Mesendoderm (in vitro differentiated cells): ENCODE measurements at regions not wholly inside any gene's neighbourhood (a gene's known extent, or its start where the extent isn't known, plus 50 kb on each side); places are given as distances from the start of the nearest gene placed in this dataset.
"Not testable (repeated sequence)": the region's sequence is repeated elsewhere in the genome, so short reads cannot be mapped to it uniquely, and the experiment has no call there.

Experiments used
- DNase-seq: peaks from one replicate; pipeline ENCODE4 v3.0.0; 2013
- H2AK5ac ChIP-seq: 2 replicates; pipeline ENCODE4 v1.6.1; 2013; ENCODE audit warnings: low read length, inconsistent platforms
- H2BK120ac ChIP-seq: 2 replicates; pipeline ENCODE4 v1.6.1; 2013; ENCODE audit warnings: low read depth, mild to moderate bottlenecking, low read length, moderate library complexity, mixed read lengths
- H2BK15ac ChIP-seq: replicated peaks from 2 replicates; pipeline ENCODE4 v1.6.1; 2013; ENCODE audit warnings: low read depth, mild to moderate bottlenecking, moderate library complexity
- H2BK5ac ChIP-seq: 2 replicates; pipeline ENCODE4 v1.6.1; 2013; ENCODE audit warnings: low read length, inconsistent platforms
- H3K18ac ChIP-seq: 2 replicates; pipeline ENCODE4 v1.6.1; 2013; ENCODE audit warnings: mild to moderate bottlenecking, low read length, mixed read lengths
- H3K23ac ChIP-seq: one replicate; pipeline ENCODE4 v1.6.1; 2013; ENCODE audit warnings: low read length
- H3K27ac ChIP-seq: 2 replicates; pipeline ENCODE4 v1.5.1; 2013; ENCODE audit warnings: low read depth, mild to moderate bottlenecking, inconsistent platforms, low read length, moderate library complexity
- H3K27me3 ChIP-seq: 2 replicates; pipeline ENCODE4 v1.6.1; 2013; ENCODE audit warnings: low read length, control low read depth, mild to moderate bottlenecking, inconsistent platforms; ENCODE audit not compliant: insufficient read depth, poor library complexity
- H3K36me3 ChIP-seq: 2 replicates; pipeline ENCODE4 v1.6.1; 2013; ENCODE audit warnings: low read length, inconsistent platforms; ENCODE audit not compliant: control insufficient read depth, insufficient read depth
- H3K4ac ChIP-seq: one replicate; pipeline ENCODE4 v1.6.1; 2013; ENCODE audit warnings: low read depth, mild to moderate bottlenecking, low read length, moderate library complexity
- H3K4me1 ChIP-seq: 2 replicates; pipeline ENCODE4 v1.6.1; 2013; ENCODE audit warnings: low read depth, low read length, inconsistent platforms; ENCODE audit not compliant: control insufficient read depth
- H3K4me2 ChIP-seq: 2 replicates; pipeline ENCODE4 v1.6.1; 2013; ENCODE audit warnings: low read length
- H3K4me3 ChIP-seq: 2 replicates; pipeline ENCODE4 v1.5.1; 2013; ENCODE audit warnings: mild to moderate bottlenecking, low read length
- H3K56ac ChIP-seq: one replicate; pipeline ENCODE4 v1.6.1; 2013; ENCODE audit warnings: low read length
- H3K79me1 ChIP-seq: 2 replicates; pipeline ENCODE4 v1.6.1; 2013; ENCODE audit warnings: low read length, inconsistent platforms
- H3K79me2 ChIP-seq: 2 replicates; pipeline ENCODE4 v1.6.1; 2013; ENCODE audit warnings: mild to moderate bottlenecking, low read length; ENCODE audit not compliant: control insufficient read depth, insufficient read depth
- H3K9ac ChIP-seq: 2 replicates; pipeline ENCODE4 v1.6.1; 2013; ENCODE audit warnings: low read length, inconsistent platforms
- H4K5ac ChIP-seq: one replicate; pipeline ENCODE4 v1.6.1; 2013; ENCODE audit warnings: low read length
- H4K8ac ChIP-seq: one replicate; pipeline ENCODE4 v1.6.1; 2013; ENCODE audit warnings: low read depth, mild to moderate bottlenecking, control low read depth, low read length, moderate library complexity
- WGBS: extraction: QIAGEN DNeasy Blood & Tissue Kit; methylation state at CpG from one replicate; pipeline ENCODE4 v1.1.7; 2013; ENCODE audit warnings: low lambda C conversion rate, missing lambda C conversion rate; ENCODE audit not compliant: insufficient coverage; ENCODE audit errors: extremely low coverage; 5-methylcytosine and 5-hydroxymethylcytosine counted together

- Histone ChIP-seq H4K5ac (no peak overlapping the region), H3K9ac (peak overlapping the region; percentile 31), H3K4me1 (no peaks in the 10 kb centered on the region), H2BK15ac (no peak overlapping the region), H2AK5ac (no peak overlapping the region), H2BK5ac (no peak overlapping the region), H3K23ac (no peak overlapping the region), H3K4me2 (no peak overlapping the region), H3K79me1 (no peaks in the 10 kb centered on the region), H3K36me3 (no peaks in the 10 kb centered on the region), H3K79me2 (no peaks in the 10 kb centered on the region), H3K56ac (peak overlapping the region; percentile 44), H2BK120ac (no peak overlapping the region), H3K27me3 (no peaks in the 10 kb centered on the region), H3K18ac (no peak overlapping the region), H3K4me3 (no peak overlapping the region), H4K8ac (no peak overlapping the region), H3K4ac (no peak overlapping the region), H3K27ac (no peak overlapping the region)
- WGBS: no CpG with 5 or more reads among the region's 52 CpGs
- DNase-seq: peak; percentile 66
Measured at GRCh38 chr6:28615955-28616747, 90.5 kb downstream of the GPX5 start.

DNA sequence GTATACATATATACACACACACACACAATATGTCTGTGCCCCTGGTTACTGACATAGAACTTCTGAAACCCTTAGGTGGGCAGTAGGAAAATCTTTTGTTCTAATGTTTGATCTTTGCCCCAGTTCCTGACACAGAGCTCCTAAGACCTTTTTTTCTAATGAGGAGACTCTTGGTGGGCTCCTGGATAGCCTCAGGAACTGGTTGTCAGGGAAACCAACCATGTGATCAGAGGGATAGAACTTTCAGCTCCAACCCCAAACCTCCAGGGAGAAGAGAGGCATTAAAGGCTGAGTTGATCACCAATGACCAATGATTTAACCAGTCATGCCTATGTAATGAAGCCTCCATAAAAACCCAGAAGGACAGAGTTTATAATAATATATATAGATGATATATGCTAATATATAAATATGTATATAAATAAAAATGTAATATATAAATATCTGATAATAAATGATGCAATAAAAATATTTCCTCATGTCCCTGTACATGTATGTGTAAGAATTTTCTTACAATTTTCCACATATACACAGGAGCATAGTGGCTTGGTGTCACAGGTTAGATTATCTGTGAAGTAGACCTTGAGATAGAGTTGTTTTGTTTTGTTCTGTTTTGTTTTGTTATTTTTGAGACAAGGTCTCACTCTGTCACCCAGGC lies 93.3 kb downstream of the GPX5 start:
- H4K5ac ChIP-seq: no peak overlapping the region
- H2BK5ac ChIP-seq: no peak overlapping the region
- no peaks in the 10 kb centered on the region for H3K79me2 ChIP-seq
- H3K36me3 ChIP-seq: no peaks in the 10 kb centered on the region
- H3K27me3 ChIP-seq: no peaks in the 10 kb centered on the region
- H3K56ac ChIP-seq: no peak overlapping the region
- no peaks in the 10 kb centered on the region for H3K4me1 ChIP-seq
- H3K18ac ChIP-seq: no peak overlapping the region
- H3K23ac ChIP-seq: no peak overlapping the region
- H3K4me2 ChIP-seq: no peak overlapping the region
- no peak overlapping the region for H4K8ac ChIP-seq
- no peak overlapping the region for H2AK5ac ChIP-seq
- no peak overlapping the region for H2BK120ac ChIP-seq
- H3K9ac ChIP-seq: no peak overlapping the region
- no peak overlapping the region for H2BK15ac ChIP-seq
- DNase-seq: peak; percentile 53
- H3K27ac ChIP-seq: no peak overlapping the region
- no peak overlapping the region for H3K4me3 ChIP-seq
- H3K79me1 ChIP-seq: no peaks in the 10 kb centered on the region
- H3K4ac ChIP-seq: no peak overlapping the region

DNA sequence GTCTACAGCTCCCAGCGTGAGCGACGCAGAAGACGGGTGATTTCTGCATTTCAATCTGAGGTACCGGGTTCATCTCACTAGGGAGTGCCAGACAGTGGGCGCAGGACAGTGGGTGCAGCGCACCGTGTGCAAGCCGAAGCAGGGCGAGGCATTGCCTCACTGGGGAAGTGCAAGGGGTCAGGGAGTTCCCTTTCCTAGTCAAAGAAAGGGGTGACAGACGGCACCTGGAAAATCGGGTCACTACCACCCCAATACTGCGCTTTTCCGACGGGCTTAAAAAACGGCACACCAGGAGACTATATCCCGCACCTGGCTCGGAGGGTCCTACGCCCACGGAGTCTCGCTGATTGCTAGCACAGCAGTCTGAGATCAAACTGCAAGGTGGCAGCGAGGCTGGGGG lies 95.6 kb downstream of the GPX5 start:
- no CpG with 5 or more reads among the region's 22 CpGs for WGBS
- not testable (repeated sequence) for H2AK5ac ChIP-seq, H3K79me2 ChIP-seq, H3K23ac ChIP-seq, H3K27me3 ChIP-seq, H3K4me2 ChIP-seq, H3K27ac ChIP-seq, H4K5ac ChIP-seq, H3K18ac ChIP-seq, H2BK5ac ChIP-seq, H3K4ac ChIP-seq, H2BK120ac ChIP-seq, H4K8ac ChIP-seq, DNase-seq, H3K4me1 ChIP-seq, H2BK15ac ChIP-seq, H3K4me3 ChIP-seq, H3K79me1 ChIP-seq, H3K36me3 ChIP-seq
- Histone ChIP-seq H3K9ac (peak overlapping the region; percentile 38), H3K56ac (peak overlapping the region; percentile 64)

GRCh38 chr6:28623242-28623641 lies 97.6 kb downstream of the GPX5 start:
- not testable (repeated sequence) for H4K5ac ChIP-seq, H3K27ac ChIP-seq, H3K4ac ChIP-seq, H2BK120ac ChIP-seq, H4K8ac ChIP-seq, H3K4me2 ChIP-seq, H3K56ac ChIP-seq, H3K27me3 ChIP-seq, H3K79me2 ChIP-seq, H2BK5ac ChIP-seq, H3K36me3 ChIP-seq, H3K4me1 ChIP-seq, H3K23ac ChIP-seq, H3K9ac ChIP-seq, H3K18ac ChIP-seq, H3K4me3 ChIP-seq, H2AK5ac ChIP-seq, H3K79me1 ChIP-seq, H2BK15ac ChIP-seq, DNase-seq
- no CpG with 5 or more reads among the region's 3 CpGs for WGBS

DNA sequence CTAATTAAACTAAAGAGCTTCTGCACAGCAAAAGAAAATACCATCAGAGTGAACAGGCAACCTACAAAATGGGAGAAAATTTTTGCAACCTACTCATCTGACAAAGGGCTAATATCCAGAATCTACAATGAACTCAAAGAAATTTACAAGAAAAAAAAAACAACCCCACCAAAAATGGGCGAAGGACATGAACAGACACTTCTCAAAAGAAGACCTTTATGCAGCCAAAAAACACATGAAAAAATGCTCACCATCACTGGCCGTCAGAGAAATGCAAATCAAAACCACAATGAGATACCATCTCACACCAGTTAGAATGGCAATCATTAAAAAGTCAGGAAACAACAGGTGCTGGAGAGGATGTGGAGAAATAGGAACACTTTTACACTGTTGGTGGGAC lies 100.7 kb downstream of the GPX5 start:
- H3K9ac ChIP-seq, H3K18ac ChIP-seq, H3K4me2 ChIP-seq, H2AK5ac ChIP-seq, H3K4ac ChIP-seq, H3K79me2 ChIP-seq, H3K4me3 ChIP-seq, H3K56ac ChIP-seq, H3K27ac ChIP-seq, H3K36me3 ChIP-seq, H2BK120ac ChIP-seq, H2BK5ac ChIP-seq, H3K4me1 ChIP-seq, H4K5ac ChIP-seq, DNase-seq, H3K23ac ChIP-seq, H3K79me1 ChIP-seq, H2BK15ac ChIP-seq, H4K8ac ChIP-seq, H3K27me3 ChIP-seq: not testable (repeated sequence)
- no CpG with 5 or more reads among the region's 2 CpGs for WGBS
